Cardiac fibroblast (primary cell): ENCODE measurements at regions not wholly inside any gene's neighbourhood (a gene's known extent, or its start where the extent isn't known, plus 50 kb on each side); places are given as distances from the start of the nearest gene placed in this dataset.

ENCODE experiments used
- DNase-seq, 2 donors: peaks; one replicate each; pipeline versions ENCODE4 v3.0.0 to v3.0.0-alpha.2; 2010; ENCODE audit warnings: low read depth in 2 of 2
- H3K4me3 ChIP-seq, 2 donors: replicated peaks in 1 of 2; 1 replicate in 1 of 2; 2 replicates in 1 of 2; pipeline ENCODE4 v1.5.1; 2011; ENCODE audit warnings: low read depth in 2 of 2, low read length in 2 of 2, mild to moderate bottlenecking in 2 of 2, moderate library complexity in 1 of 2
- CTCF ChIP-seq: IDR thresholded peaks from one replicate; pipeline ENCODE4 v1.5.1; 2011; ENCODE audit warnings: low read depth, mild to moderate bottlenecking, low read length, inconsistent platforms

DNA sequence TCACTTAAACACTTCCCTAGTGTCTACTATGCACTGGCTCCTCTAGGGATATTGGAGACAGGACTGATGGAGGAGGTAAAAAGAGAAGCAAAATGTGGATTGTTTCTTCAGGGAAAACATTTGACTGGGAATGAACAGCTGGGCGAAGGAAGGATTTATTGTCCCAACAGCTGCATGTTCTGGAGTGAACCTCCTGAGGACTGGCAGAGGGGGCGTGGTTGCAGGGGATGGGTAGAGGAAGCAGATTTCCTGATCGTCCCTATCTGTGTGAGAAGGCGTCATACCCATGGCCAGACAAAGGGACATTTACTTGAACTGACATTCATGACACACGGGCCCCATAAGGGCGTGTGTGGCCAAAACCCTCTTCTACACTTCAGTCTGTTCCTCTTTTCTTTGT is 321.5 kb downstream of the MAP2K4 start:
- no peak overlapping the region for H3K4me3 ChIP-seq
- no peak for TF ChIP-seq CTCF
- no peak for DNase-seq

GRCh38 chr17:12342609-12343435 is 322.1 kb downstream of the MAP2K4 start:
- DNase-seq = peak in 1 of 2 donors; percentile 51
- H3K4me3 ChIP-seq = no peak overlapping the region
- TF ChIP-seq CTCF = peak; percentile 55

DNA sequence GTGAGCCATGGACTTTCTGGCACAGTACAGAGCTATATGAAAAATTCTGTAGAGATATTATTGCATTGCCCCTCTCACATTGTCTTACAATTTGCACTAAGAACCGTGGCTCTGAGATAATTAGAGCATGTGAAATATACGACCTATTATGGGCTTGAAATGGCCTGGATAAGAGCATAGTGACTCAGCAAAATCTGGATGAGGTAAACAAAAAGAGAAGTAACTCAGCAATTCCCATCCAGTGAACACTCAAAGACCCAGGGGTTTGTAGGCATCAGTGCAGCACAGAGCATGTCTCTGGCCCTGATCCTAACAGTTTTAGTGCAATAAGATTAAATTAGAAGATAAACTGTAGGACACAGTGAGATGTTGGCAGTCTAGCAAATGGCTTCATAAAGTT is 317.2 kb upstream of the MYOCD start:
- TF ChIP-seq CTCF = no peak
- DNase-seq = peak; percentile 1 to 13
- no peak overlapping the region for H3K4me3 ChIP-seq

GRCh38 chr17:12349297-12349696 is 316.4 kb upstream of the MYOCD start:
- no peak for TF ChIP-seq CTCF
- no peak overlapping the region for H3K4me3 ChIP-seq
- no peak for DNase-seq

DNA sequence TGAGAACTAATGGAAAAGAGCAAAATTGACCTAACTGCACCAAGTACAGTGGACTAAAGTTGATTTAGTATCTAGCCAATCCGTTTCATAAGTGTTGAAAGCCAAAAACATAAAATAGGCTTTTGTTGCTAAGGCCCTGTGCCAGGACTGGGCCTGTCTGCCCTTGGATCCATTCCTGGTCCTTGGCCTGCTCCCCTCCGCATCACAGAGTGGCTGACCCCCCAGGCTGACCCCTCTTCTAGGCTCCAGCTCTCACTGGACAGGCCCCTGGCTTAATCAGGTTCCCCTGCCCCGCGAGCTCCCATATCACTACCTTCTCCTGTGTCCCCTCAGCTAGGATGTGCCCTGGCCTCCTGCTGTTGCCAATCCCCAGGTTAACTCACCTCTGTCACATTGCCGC is 313.6 kb upstream of the MYOCD start:
- TF ChIP-seq CTCF = no peak
- no peak overlapping the region for H3K4me3 ChIP-seq
- no peak for DNase-seq

GRCh38 chr17:12357600-12357999 is 308.1 kb upstream of the MYOCD start:
- TF ChIP-seq CTCF = no peak
- DNase-seq = no peak
- no peak overlapping the region for H3K4me3 ChIP-seq

GRCh38 chr17:12358477-12358876 is 307.2 kb upstream of the MYOCD start:
- H3K4me3 ChIP-seq = no peak overlapping the region
- no peak for TF ChIP-seq CTCF
- DNase-seq = no peak
